ENCODE measurements at regions not wholly inside any gene's neighbourhood (a gene's known extent, or its start where the extent isn't known, plus 50 kb on each side); places are given as distances from the start of the nearest gene placed in this dataset.

DNA sequence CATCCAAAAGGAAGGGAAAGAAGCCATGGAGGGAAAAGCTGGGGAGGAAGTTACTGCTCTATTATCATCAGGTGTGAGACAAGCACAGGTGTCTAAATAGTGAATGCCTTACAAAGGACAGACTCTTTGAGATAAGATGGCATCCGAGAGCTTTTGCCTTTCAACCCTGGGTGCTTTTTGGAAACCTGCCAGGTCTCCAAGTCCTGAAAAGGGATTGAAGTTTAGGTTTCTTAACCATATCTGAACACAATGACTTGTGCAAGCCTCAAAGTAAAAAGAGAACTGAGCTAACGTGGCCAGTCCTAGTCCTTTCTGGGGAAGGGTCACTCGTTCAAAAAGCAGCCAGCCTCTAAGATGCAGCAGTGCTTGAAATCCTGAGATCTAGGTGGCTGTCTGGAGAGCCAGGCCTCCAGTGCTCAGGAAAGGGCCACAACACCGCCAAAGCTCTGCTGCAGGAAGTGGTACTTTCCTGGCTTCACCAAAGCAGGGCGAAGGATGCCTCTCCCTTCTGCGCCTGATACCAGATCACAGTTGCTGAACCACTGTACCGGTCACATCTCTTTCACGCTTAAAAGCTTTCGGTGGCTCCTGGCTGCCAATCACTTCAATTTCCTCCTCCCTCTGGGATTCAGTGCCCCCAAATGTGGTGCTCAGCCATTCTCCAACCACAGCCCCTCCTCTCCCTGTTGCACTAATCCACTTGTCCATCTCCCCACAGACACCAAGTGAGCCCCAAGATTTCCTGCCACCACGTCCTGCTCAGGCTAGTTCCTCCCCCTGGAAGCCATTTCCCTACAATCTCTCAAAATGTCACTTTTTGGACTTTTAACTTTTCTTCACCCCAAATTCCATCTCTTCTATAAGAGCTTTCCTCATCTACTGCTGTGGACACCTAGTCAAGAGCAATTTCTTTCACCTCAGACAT is 104.1 kb upstream of the LPP start:
- Histone ChIP-seq H3K79me2 (ENCODE audit: insufficient read depth) (no peaks in the 10 kb centered on the region), H2AFZ (ENCODE audit: low read depth) (no peak overlapping the region), H3K4me1 (ENCODE audit: control insufficient read depth in 1 of 2, insufficient read depth in 2 of 2, low read depth in 1 of 2, low read length in 1 of 2) (peaks cover 0 to 25% of the 10 kb centered on the region in 2 experiments; a peak in 2 of 4 replicates), H4K20me1 (ENCODE audit: insufficient read depth) (no peaks in the 10 kb centered on the region), H3K36me3 (replicated peaks in 1 of 2; ENCODE audit: control insufficient read depth in 1 of 2, insufficient read depth in 2 of 2, low read length in 1 of 2) (no peaks in the 10 kb centered on the region), H3K9ac (no peak overlapping the region), H3K4me3 (ENCODE audit: low read depth in 2 of 2, low read length in 1 of 2) (no peak overlapping the region), H3K27me3 (ENCODE audit: insufficient read depth) (no peaks in the 10 kb centered on the region), H3K9me3 (no peaks in the 10 kb centered on the region), H3F3A (replicated peaks; ENCODE audit: insufficient read depth) (peaks cover 3% of the 10 kb centered on the region), H3K27ac (ENCODE audit: low read depth in 2 of 2, low read length in 1 of 2) (no peak overlapping the region), H3K4me2 (no peak overlapping the region), H3K9me2 (no peaks in the 10 kb centered on the region)
- ChIA-PET CTCF (no interaction called here), POLR2A (no interaction called here)
- 92% methylated on average over 7 of the region's 10 CpGs for WGBS (ENCODE audit: low lambda C conversion rate)
- DNase-seq: no peak
- TF ChIP-seq TCF12 (IDR thresholded peaks at IDR 0.05): no peak
- TF ChIP-seq, protein P1, sequence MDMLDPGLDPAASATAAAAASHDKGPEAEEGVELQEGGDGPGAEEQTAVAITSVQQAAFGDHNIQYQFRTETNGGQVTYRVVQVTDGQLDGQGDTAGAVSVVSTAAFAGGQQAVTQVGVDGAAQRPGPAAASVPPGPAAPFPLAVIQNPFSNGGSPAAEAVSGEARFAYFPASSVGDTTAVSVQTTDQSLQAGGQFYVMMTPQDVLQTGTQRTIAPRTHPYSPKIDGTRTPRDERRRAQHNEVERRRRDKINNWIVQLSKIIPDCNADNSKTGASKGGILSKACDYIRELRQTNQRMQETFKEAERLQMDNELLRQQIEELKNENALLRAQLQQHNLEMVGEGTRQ (IDR thresholded peaks at IDR 0.05; ENCODE audit: borderline replicate concordance, low read depth, low read length): no peak
- no peak for TF ChIP-seq YY1 (IDR thresholded peaks at IDR 0.05; ENCODE audit: low read depth)
- TF ChIP-seq EP300 (IDR thresholded peaks at IDR 0.05; ENCODE audit: borderline replicate concordance in 1 of 2, low read depth in 1 of 2, low read length in 1 of 2): no peak
- TF ChIP-seq TEAD4 (IDR thresholded peaks at IDR 0.05; ENCODE audit: borderline replicate concordance, insufficient read depth): no peak
- no peak for TF ChIP-seq RXRA (IDR thresholded peaks at IDR 0.05; ENCODE audit: borderline replicate concordance, low read depth)
- TF ChIP-seq CHD2 (IDR thresholded peaks at IDR 0.05; ENCODE audit: low read length, partially characterized antibody): no peak
- TF ChIP-seq SIN3A (IDR thresholded peaks at IDR 0.05; ENCODE audit: borderline replicate concordance, low read depth, low read length): no peak
- TF ChIP-seq, protein P2, sequence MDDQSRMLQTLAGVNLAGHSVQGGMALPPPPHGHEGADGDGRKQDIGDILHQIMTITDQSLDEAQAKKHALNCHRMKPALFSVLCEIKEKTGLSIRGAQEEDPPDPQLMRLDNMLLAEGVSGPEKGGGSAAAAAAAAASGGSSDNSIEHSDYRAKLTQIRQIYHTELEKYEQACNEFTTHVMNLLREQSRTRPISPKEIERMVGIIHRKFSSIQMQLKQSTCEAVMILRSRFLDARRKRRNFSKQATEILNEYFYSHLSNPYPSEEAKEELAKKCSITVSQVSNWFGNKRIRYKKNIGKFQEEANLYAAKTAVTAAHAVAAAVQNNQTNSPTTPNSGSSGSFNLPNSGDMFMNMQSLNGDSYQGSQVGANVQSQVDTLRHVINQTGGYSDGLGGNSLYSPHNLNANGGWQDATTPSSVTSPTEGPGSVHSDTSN (IDR thresholded peaks at IDR 0.05): no peak
- TF ChIP-seq FOXM1 (IDR thresholded peaks at IDR 0.05; ENCODE audit: low read depth): no peak
- no peak for TF ChIP-seq TAF1 (IDR thresholded peaks at IDR 0.05; ENCODE audit: borderline replicate concordance, low read depth, low read length)
- TF ChIP-seq, protein P3, sequence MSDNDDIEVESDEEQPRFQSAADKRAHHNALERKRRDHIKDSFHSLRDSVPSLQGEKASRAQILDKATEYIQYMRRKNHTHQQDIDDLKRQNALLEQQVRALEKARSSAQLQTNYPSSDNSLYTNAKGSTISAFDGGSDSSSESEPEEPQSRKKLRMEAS (IDR thresholded peaks at IDR 0.05; ENCODE audit: low read depth): no peak
- no peak for TF ChIP-seq ELF1 (IDR thresholded peaks at IDR 0.05)
- no peak for TF ChIP-seq RCOR1 (IDR thresholded peaks at IDR 0.05; ENCODE audit: low read length)
- TF ChIP-seq MEF2A (IDR thresholded peaks at IDR 0.05; ENCODE audit: borderline replicate concordance, low read depth): no peak
- TF ChIP-seq, protein P4, sequence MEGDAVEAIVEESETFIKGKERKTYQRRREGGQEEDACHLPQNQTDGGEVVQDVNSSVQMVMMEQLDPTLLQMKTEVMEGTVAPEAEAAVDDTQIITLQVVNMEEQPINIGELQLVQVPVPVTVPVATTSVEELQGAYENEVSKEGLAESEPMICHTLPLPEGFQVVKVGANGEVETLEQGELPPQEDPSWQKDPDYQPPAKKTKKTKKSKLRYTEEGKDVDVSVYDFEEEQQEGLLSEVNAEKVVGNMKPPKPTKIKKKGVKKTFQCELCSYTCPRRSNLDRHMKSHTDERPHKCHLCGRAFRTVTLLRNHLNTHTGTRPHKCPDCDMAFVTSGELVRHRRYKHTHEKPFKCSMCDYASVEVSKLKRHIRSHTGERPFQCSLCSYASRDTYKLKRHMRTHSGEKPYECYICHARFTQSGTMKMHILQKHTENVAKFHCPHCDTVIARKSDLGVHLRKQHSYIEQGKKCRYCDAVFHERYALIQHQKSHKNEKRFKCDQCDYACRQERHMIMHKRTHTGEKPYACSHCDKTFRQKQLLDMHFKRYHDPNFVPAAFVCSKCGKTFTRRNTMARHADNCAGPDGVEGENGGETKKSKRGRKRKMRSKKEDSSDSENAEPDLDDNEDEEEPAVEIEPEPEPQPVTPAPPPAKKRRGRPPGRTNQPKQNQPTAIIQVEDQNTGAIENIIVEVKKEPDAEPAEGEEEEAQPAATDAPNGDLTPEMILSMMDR (IDR thresholded peaks at IDR 0.05): no peak

Measured in SK-N-SH (cell line).